GM06990 (cell line): ENCODE measurements at regions not wholly inside any gene's neighbourhood (a gene's known extent, or its start where the extent isn't known, plus 50 kb on each side); places are given as distances from the start of the nearest gene placed in this dataset.

ENCODE experiments used
- DNase-seq: peaks from one replicate; pipeline ENCODE4 v3.0.0-alpha.2; 2011; ENCODE audit not compliant: insufficient read length; ENCODE audit errors: extremely low read depth
- H3K27me3 ChIP-seq: replicated peaks from 2 replicates; pipeline ENCODE4 v1.6.0; 2011; ENCODE audit warnings: low read length; ENCODE audit not compliant: control insufficient read depth, insufficient read depth
- H3K36me3 ChIP-seq: 2 replicates; pipeline ENCODE4 v1.5.1; 2011; ENCODE audit warnings: low read length; ENCODE audit not compliant: control insufficient read depth, insufficient read depth
- H3K4me3 ChIP-seq: replicated peaks from 2 replicates; pipeline ENCODE4 v1.5.1; 2011; ENCODE audit warnings: low read depth, mild to moderate bottlenecking, control low read depth, low read length
- TF ChIP-seq, protein P1 (sequence below): IDR thresholded peaks from 2 replicates; pipeline ENCODE4 v1.5.1; 2011; ENCODE audit warnings: low read length, control low read depth, mild to moderate bottlenecking, inconsistent platforms; ENCODE audit not compliant: insufficient read depth, poor library complexity, severe bottlenecking

- Histone ChIP-seq H3K36me3 (no peaks in the 10 kb centered on the region), H3K27me3 (no peaks in the 10 kb centered on the region), H3K4me3 (no peak overlapping the region)
- no peak for DNase-seq
- TF ChIP-seq, protein P1, sequence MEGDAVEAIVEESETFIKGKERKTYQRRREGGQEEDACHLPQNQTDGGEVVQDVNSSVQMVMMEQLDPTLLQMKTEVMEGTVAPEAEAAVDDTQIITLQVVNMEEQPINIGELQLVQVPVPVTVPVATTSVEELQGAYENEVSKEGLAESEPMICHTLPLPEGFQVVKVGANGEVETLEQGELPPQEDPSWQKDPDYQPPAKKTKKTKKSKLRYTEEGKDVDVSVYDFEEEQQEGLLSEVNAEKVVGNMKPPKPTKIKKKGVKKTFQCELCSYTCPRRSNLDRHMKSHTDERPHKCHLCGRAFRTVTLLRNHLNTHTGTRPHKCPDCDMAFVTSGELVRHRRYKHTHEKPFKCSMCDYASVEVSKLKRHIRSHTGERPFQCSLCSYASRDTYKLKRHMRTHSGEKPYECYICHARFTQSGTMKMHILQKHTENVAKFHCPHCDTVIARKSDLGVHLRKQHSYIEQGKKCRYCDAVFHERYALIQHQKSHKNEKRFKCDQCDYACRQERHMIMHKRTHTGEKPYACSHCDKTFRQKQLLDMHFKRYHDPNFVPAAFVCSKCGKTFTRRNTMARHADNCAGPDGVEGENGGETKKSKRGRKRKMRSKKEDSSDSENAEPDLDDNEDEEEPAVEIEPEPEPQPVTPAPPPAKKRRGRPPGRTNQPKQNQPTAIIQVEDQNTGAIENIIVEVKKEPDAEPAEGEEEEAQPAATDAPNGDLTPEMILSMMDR = peak; percentile 75
These were observed 1972.6 kb downstream of the TP53TG3F start for GRCh38 chr16:35431829-35432663.

DNA sequence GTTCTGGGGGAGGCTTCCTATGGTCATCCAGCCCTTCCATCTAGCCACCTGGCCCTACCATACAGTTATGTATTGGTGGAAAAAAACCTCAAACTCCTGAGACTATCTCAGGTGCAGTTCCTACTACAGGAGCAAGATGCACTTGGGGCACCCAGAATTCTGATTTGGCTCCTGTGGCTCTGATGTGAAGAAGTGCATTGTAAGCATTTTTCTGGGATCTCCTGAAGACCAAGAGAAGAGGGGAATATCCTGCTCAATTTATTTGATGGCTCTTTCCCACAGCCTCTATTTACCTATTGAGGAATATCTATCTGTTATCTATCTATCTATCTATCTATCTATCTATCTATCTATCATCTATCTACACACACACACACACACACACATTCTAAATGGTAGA, 1981.5 kb downstream of the TP53TG3F start:
- Histone ChIP-seq H3K27me3 (no peaks in the 10 kb centered on the region), H3K4me3 (no peak overlapping the region), H3K36me3 (no peaks in the 10 kb centered on the region)
- no peak for DNase-seq
- TF ChIP-seq, protein P1 = no peak

DNA sequence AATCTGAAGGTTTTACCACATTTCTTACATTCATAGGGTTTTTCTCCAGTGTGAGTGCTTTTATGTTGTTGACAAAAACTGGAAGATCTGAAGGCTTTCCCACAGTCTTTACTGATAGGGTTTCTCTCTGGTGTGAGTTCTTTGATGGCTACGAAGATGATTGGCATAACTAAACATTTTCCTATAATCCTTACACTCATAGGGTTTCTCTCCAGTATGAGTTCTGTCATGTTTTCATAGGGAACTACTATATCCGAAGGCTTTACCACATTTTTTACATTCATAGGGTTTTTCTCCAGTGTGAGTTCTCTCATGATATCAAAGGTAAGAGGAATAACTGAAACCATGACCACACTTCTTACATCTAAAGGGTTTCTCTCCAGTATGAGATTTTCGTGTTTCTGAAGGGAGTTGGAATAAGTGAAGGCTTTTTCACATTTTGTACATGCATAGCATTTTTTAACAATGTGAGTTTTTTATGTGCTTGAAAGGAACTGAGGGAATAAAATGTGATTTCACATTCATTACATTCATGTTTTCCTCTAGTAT, 1987.7 kb downstream of the TP53TG3F start:
- Histone ChIP-seq H3K27me3 (no peaks in the 10 kb centered on the region), H3K36me3 (no peaks in the 10 kb centered on the region), H3K4me3 (no peak overlapping the region)
- TF ChIP-seq, protein P1 = no peak
- no peak for DNase-seq

GRCh38 chr16:35449663-35450062, 1990.3 kb downstream of the TP53TG3F start:
- H3K27me3 ChIP-seq = no peaks in the 10 kb centered on the region
- H3K36me3 ChIP-seq = no peaks in the 10 kb centered on the region
- TF ChIP-seq, protein P1 = no peak
- DNase-seq = no peak
- H3K4me3 ChIP-seq = no peak overlapping the region

DNA sequence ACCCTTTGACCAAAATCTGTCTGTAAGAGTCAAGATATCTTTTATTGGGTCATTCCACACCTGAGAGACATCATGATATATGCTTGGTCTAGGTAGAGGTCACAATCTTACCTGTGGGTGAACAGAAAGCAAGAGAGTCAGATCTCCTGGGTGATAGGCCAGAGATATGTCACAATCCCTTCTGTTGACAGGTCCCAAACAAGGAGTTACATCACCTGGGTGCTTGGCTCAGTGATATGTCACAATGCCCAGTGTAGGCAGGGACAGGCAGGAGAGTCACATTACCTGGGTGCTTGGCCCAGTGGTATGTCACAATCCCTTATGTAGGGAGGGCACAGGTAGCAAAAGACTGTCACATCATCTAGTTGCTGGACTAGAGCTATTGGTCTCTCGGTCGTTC, 1991.2 kb downstream of the TP53TG3F start:
- no peaks in the 10 kb centered on the region for H3K36me3 ChIP-seq
- no peaks in the 10 kb centered on the region for H3K27me3 ChIP-seq
- no peak overlapping the region for H3K4me3 ChIP-seq
- TF ChIP-seq, protein P1 = no peak
- DNase-seq = no peak
